ENCODE measurements at regions not wholly inside any gene's neighbourhood (a gene's known extent, or its start where the extent isn't known, plus 50 kb on each side); places are given as distances from the start of the nearest gene placed in this dataset.

- no peak for TF ChIP-seq POLR2A (IDR thresholded peaks at IDR 0.05; ENCODE audit: low read depth, low read length)
- TF ChIP-seq POLR2AphosphoS5 (IDR thresholded peaks at IDR 0.05; ENCODE audit: low read depth, low read length): no peak
- no peak for TF ChIP-seq TAF1 (IDR thresholded peaks at IDR 0.05; ENCODE audit: low read depth, low read length)
- TF ChIP-seq SPI1 (IDR thresholded peaks at IDR 0.05; ENCODE audit: low read depth, low read length): no peak
- no peak for TF ChIP-seq PAX5 (IDR thresholded peaks at IDR 0.05; ENCODE audit: insufficient read depth, low read length, severe bottlenecking)
- TF ChIP-seq POU2F2 (IDR thresholded peaks at IDR 0.05; ENCODE audit: low read depth, low read length): no peak
Observed at GRCh38 chr2:199705538-199705937, 145.5 kb downstream of the FTCDNL1 start.
